Activated naive CD4-positive, alpha-beta T cell treated with anti-CD3 and anti-CD28 coated beads, Interleukin-2, amount 50 U/mL, for 72 hours (primary cell): ENCODE measurements at regions not wholly inside any gene's neighbourhood (a gene's known extent, or its start where the extent isn't known, plus 50 kb on each side); places are given as distances from the start of the nearest gene placed in this dataset.
"Not testable (repeated sequence)": the region's sequence is repeated elsewhere in the genome, so short reads cannot be mapped to it uniquely, and the experiment has no call there.

ENCODE experiments used
- ATAC-seq, 2 donors: fragments of 150-1000 bp; cut with Tn5 transposase; 2 replicates each; pipeline ENCODE4 v1.10.0; 2021; ENCODE audit warnings: mild to moderate bottlenecking in 2 of 2, moderate library complexity in 2 of 2
- DNase-seq, 2 donors: peaks; one replicate each; pipeline ENCODE4 v3.0.0; 2021 to 2022; ENCODE audit warnings: low spot score in 2 of 2
- H3K27ac Mint-ChIP-seq, 2 donors: one replicate each; pipeline ENCODE4 v1.8.0; 2022; ENCODE audit warnings: mild to moderate bottlenecking in 2 of 2, mixed read lengths in 2 of 2
- H3K36me3 Mint-ChIP-seq, 2 donors: one replicate each; pipeline ENCODE4 v1.8.0; 2022; ENCODE audit warnings: mixed read lengths in 2 of 2
- H3K9me3 Mint-ChIP-seq, 2 donors: one replicate each; pipeline ENCODE4 v1.8.0; 2022; ENCODE audit warnings: mixed read lengths in 2 of 2

DNA sequence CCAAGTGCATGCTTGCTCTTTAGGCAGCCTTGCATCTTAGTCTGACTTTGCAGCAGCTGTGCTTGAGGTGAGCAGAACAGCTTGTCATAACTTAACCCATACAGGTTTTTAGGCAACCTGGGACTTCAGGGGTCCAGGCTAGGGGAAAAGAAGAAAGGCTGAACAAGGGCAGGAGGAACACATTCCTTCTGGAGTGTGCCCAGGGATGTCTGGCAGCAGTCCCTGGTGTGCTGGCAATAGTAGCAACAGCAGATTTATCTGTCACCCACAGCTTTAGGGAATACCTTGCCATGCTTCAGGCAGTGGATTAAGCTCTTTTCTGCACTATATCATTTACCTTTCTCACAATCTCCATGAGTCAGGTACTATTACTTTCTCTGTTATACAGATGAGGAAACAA lies 513.0 kb downstream of the RAB38 start:
- H3K9me3 Mint-ChIP-seq: peaks cover 0 to 5% of the 10 kb centered on the region in 2 donors
- ATAC-seq: no peak
- H3K36me3 Mint-ChIP-seq: no peaks in the 10 kb centered on the region

DNA sequence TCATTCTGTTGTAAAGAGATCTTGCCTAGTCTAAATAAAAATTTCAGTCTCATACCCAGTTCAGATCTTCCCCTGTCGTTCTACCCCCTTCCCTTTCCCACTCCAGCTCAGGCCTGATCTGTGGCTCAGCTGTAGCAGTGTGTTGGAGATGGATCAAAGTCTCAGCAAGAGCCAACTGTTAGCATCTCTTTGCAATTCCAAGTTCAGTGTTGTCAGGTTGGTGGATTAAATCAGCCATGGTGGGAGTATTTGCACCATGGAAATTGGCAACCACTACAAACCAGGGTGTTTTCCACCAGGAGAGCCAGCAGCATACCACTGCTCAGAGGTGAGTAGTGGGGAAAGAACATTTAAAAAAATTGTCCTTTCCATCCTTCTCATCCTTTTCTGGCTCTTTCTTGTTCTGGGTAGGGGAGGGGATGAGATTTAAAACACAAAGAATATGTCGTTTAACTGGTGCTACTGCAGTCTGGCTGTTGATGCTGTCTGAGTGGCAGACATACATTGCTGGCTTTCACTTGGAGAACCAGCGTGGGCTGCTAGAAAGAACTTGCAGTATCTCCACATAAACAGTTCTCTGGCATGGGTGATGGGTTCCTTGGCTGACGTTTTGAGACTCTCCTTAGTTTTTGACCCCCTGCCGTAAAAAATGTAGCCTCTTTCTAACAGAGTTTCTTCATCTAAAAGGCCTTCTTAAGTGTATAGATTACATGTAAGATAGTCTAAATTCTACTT lies 514.1 kb downstream of the RAB38 start:
- Mint-ChIP-seq H3K9me3 (peaks cover 0 to 9% of the 10 kb centered on the region in 2 donors), H3K36me3 (no peaks in the 10 kb centered on the region), H3K27ac (no peak overlapping the region)
- ATAC-seq: no peak
- no peak for DNase-seq

More for the DNA sequence above, 513.0 kb downstream of the RAB38 start:
- DNase-seq: no peak
- no peak overlapping the region for H3K27ac Mint-ChIP-seq

DNA sequence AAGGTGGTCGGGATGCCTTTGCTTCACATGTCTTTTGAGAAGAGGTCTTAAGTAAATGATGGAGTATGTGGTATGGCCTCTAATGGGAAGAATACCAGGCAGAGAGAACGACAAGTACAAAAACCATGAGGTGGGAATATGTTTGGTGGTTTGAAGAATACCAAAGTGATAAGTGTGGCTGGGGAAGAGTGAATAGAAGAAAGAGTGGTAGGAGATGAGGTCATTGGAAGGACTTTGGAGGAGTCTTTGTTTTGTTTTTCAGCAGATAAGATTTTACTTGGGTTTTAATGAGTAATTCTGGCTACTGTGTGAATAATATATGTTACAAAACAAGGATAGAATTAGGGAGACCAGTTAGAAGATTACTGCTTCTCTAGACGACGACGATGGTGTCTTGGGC lies 515.4 kb downstream of the RAB38 start:
- ATAC-seq (no peak), DNase-seq (no peak)
- H3K9me3 Mint-ChIP-seq: peaks cover 0 to 15% of the 10 kb centered on the region in 2 donors
- no peaks in the 10 kb centered on the region for H3K36me3 Mint-ChIP-seq
- no peak overlapping the region for H3K27ac Mint-ChIP-seq

DNA sequence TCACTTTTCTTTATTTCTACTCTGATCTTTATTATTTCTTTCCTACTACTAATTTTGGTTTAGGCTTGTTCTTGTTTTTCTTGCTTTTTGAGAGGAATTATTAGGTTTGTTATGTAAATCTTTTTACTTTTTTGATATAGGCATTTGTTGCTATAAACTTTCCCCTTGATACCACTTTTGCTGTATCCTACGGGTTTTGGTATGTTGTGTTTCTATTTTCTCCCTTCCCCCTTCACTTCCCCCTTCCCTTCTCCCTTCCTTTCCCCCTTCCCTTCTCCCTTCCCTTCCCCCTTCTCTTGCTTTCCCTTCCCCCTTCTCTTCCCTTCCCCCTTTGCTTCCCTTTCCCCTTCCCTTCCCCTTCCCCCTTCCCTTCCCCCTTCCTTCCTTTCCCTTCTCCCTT lies 529.6 kb downstream of the RAB38 start:
- Mint-ChIP-seq H3K36me3 (peaks cover 0 to 6% of the 10 kb centered on the region in 2 donors), H3K27ac (no peak overlapping the region), H3K9me3 (peaks cover 7 to 10% of the 10 kb centered on the region in 2 donors)
- no peak for ATAC-seq
- DNase-seq: no peak

DNA sequence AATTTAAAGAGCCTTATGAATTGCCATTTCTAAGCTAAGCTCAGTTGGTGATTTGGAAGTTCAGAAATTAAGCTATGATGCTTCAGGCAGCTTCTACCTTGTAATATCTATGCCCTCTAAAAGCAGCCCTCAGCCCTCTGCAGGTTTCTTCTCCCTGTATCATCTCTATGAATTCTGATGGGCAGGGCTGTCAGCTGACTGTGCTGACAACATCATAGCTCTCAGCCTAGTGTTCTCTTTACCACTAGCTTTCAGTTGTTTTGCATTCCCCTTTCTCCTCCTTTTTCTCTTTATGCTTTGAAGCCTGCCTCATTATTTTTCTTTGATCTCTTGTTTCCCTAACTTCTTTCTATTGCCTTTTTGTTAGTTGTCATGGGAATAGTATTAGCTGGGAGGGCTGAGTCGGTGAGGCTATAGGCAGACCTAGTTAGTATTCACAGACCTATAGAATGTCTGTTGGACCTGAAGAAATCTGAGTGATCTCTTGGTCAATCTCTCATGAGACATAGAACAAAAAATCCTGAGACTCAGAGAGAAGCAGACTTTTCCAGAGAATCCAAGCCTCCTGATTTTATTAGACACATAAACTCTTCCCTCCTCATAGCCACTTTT lies 535.4 kb downstream of the RAB38 start:
- H3K9me3 Mint-ChIP-seq: peaks cover 10 to 13% of the 10 kb centered on the region in 2 donors

DNA sequence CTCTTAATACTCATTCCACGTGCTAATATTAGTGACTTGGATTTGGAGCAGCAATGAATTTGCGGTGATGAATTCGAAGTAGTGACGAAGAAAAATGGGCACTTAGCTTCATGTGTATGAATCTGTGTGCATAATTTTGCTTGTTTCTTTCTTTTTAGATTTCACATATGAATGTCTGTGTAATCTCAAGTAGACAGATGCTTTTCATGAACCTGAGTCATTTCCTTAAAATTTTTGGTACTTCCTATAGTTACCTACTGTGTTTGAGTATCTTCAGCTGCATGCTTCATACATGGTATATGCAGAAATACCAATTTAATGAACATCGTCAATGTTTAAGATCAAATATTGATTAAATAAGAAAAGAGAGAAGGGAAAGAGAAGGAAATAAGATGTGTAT lies 540.2 kb downstream of the RAB38 start:
- no peaks in the 10 kb centered on the region for H3K36me3 Mint-ChIP-seq
- DNase-seq (no peak), ATAC-seq (no peak)
- H3K9me3 Mint-ChIP-seq: peaks cover 13 to 16% of the 10 kb centered on the region in 2 donors
- H3K27ac Mint-ChIP-seq: no peak overlapping the region

More for the DNA sequence above, 535.4 kb downstream of the RAB38 start:
- DNase-seq: no peak
- no peaks in the 10 kb centered on the region for H3K36me3 Mint-ChIP-seq
- ATAC-seq: no peak
- H3K27ac Mint-ChIP-seq: no peak overlapping the region

DNA sequence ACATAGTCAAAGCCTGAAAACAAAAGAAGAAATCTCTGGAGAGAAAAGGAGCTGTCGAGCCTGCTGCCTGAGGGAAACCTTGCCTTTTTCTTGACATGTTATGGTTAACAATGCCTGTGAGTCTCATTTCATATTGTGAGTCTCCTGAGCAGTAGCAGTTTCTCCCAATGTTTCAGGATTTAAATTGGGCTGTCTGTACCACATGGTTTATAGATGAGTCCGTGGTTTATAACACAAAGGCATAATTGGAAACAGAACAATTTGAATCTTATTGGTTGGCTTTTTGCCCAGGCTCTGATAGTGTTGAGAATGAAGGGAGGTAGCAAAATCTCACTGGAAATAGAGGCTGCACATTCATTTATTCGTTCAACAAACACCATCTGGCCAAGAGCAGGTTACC lies 540.9 kb downstream of the RAB38 start:
- Mint-ChIP-seq H3K27ac (no peak overlapping the region), H3K36me3 (no peaks in the 10 kb centered on the region), H3K9me3 (peaks cover 13 to 14% of the 10 kb centered on the region in 2 donors)
- DNase-seq: no peak
- no peak for ATAC-seq

DNA sequence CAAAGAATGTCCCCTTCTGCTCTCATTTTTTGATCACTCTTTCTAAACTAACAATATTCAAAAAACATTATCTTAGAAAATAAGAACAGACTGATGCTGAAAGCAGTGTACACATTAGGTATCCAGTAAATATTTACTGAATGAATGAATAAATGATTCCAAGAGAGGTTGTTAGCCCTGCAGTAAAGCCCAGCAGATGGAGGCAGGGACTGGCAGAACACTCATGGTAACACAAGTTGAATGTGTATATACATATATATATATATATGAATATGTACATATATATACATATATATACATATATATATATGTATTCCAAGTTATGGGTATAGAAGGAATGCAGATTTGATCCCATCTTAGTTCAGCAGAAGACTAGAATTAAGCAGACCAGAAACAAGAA lies 546.3 kb downstream of the RAB38 start:
- H3K27ac Mint-ChIP-seq: no peak overlapping the region
- ATAC-seq: no peak
- no peak for DNase-seq
- H3K36me3 Mint-ChIP-seq: peaks cover 0 to 6% of the 10 kb centered on the region in 2 donors
- H3K9me3 Mint-ChIP-seq: peaks cover 11 to 21% of the 10 kb centered on the region in 2 donors

DNA sequence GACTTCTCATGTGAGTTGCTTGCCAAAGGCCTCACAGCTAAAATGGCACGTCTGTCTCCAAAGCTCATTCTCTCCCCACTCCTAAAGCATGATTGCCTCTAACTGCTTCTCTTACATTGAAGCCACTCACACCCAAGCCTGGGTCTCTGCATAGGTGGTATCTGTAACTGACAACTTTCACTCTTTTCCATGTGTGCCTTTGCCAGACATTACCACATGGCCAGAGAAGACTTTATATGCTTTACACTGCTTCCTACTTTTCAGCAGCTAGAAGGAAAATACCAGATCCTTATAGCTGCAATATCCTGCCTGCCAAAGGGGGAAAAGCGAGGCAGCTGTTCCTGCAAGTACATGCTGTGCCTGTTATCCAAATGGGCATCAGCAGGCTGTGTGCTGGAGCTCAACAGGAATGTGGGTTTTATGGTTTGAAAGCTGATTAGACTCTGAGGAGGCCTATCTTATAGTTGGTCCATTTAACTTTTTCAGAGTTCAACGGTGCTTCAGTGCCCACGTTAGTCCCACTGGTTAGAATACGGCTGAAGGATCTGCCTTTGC lies 547.1 kb downstream of the RAB38 start:
- Mint-ChIP-seq H3K27ac (no peak overlapping the region), H3K36me3 (peaks cover 0 to 6% of the 10 kb centered on the region in 2 donors), H3K9me3 (peaks cover 8 to 21% of the 10 kb centered on the region in 2 donors)
- DNase-seq: no peak
- no peak for ATAC-seq

DNA sequence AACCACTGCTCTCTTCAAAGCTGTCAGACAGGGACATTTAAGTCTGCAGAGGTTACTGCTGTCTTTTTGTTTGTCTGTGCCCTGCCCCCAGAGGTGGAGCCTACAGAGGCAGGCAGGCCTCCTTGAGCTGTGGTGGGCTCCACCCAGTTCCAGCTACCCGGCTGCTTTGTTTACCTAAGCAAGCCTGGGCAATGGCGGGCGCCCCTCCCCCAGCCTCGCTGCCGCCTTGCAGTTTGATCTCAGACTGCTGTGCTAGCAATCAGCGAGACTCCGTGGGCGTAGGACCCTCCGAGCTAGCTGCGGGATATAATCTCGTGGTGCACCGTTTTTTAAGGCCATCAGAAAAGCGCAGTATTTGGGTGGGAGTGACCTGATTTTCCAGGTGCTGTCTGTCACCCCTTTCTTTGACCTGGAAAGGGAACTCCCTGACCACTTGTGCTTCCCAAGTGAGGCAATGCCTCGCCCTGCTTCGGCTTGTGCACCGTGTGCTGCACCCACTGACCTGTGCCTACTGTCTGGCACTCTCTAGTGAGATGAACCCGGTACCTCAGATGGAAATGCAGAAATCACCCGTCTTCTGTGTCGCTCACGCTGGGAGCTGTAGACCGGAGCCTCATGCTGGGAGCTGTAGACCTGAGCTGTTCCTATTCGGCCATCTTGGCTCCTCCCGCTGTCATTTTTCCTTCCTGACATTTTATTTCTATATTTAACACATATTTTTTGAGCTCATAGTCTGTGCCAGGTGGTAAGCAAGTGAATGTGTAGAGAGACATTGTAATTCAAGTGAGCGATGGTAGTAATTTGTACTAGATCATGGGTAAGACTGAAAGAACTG lies 551.5 kb downstream of the RAB38 start:
- H3K27ac Mint-ChIP-seq, ATAC-seq, H3K36me3 Mint-ChIP-seq, DNase-seq: not testable (repeated sequence)
- H3K9me3 Mint-ChIP-seq: peaks cover 8 to 20% of the 10 kb centered on the region in 2 donors

DNA sequence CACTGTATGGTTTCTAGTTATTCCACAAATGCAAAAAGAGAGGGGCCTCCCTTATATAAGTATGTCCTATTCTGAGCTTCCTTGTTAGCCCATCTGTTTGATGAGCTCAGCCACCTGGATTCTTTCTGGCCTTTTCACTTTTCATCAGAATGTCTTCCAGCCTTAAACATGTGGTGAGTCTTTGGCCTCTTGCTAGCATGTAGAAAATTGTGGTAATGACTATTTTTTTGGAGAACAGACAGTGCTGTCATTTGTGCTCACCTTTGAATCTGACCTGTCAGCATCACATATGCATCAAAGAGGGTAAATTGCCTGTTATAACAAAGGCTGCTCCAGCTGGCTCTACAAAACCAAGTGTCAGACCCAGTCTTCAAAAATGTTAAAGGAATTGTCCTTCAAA lies 558.7 kb downstream of the RAB38 start:
- H3K27ac Mint-ChIP-seq: no peak overlapping the region
- ATAC-seq: no peak
- H3K36me3 Mint-ChIP-seq: no peaks in the 10 kb centered on the region
- DNase-seq: no peak
- peaks cover 14 to 20% of the 10 kb centered on the region in 2 donors for H3K9me3 Mint-ChIP-seq

DNA sequence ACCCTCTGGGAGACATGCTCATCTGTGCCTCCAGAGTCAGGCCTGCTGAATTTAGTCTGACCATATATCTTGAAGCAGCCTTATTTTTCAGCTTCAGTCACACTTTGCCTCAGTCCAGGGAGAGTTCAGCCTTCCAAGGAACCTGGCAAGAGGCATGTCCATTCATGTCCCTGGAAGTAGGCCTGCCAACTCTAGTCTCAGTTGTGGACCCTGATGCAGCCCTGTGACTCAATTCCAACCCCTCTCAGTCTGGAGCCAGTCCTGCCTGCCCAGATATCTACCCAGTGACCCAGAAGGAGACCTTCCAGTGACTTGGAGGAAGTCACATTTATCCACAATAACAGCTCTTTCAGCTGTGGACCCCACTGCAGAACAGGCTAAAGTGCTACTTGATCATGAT lies 566.6 kb downstream of the TMEM135 start:
- ATAC-seq: no peak
- Mint-ChIP-seq H3K9me3 (peaks cover 0 to 4% of the 10 kb centered on the region in 2 donors), H3K27ac (no peak overlapping the region), H3K36me3 (no peaks in the 10 kb centered on the region)
- DNase-seq: no peak

DNA sequence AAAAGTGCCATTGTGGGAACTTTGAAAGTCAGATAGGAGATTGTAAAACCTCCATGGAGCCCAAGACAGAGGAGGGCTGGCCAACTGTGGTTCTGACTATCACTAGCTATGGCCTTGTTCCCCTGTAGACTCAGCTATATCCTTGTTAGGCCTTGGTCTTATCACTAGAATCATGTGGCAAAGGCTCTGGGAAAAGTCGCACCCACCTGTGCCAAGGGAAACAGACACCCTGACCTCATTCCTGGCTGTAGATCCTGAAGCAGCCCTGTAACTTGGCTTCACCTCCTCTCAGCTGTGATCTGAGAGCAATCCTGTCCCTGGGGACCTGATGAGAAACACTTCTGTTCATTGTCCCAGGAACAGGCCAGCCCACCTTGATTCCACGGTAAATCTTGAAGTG lies 566.2 kb downstream of the TMEM135 start:
- H3K27ac Mint-ChIP-seq: no peak overlapping the region
- ATAC-seq (no peak), DNase-seq (no peak)
- H3K9me3 Mint-ChIP-seq: peaks cover 0 to 4% of the 10 kb centered on the region in 2 donors
- no peaks in the 10 kb centered on the region for H3K36me3 Mint-ChIP-seq

DNA sequence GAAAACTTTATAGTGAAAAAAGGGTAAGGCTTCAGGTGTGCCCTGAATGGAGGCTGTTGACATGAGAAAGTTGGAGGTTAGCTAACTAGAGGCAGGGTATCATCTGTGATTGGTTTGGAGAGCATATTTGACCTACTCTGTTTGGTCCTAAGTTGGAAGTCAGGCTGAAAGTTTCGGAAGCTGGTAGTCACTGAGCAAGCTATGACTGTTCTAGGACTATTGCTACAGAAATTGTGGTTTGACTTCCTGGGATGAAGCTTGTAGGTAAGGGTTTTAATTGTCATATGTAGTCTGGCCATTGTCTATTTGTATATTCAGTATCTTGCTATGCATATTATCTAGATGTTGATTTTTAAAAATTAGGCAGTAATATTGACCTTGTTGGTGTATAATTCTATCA lies 565.0 kb downstream of the TMEM135 start:
- H3K36me3 Mint-ChIP-seq: no peaks in the 10 kb centered on the region
- no peak overlapping the region for H3K27ac Mint-ChIP-seq
- ATAC-seq: no peak
- DNase-seq: no peak
- peaks cover 0 to 4% of the 10 kb centered on the region in 2 donors for H3K9me3 Mint-ChIP-seq

DNA sequence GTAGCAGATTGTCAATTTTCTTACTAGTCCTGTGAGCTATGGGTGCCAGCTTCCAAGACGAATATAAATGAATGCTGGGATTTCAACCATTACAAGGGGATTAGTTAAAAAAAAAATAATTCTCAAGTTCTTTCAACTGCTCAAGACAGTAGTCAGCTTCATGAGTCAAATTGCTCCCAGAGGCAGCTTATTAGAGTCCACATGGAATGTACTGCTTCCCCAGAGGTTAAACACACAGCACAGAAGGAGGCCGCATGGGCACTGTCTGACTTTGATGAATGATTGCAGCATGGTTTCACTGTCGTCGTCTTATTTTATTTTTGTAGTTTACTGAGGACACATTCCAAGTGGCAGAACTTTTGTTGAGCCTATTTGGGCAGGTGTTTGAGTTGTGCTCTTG lies 563.2 kb downstream of the TMEM135 start:
- DNase-seq (no peak), ATAC-seq (no peak)
- Mint-ChIP-seq H3K27ac (no peak overlapping the region), H3K36me3 (no peaks in the 10 kb centered on the region), H3K9me3 (peaks cover 2 to 3% of the 10 kb centered on the region in 2 donors)

DNA sequence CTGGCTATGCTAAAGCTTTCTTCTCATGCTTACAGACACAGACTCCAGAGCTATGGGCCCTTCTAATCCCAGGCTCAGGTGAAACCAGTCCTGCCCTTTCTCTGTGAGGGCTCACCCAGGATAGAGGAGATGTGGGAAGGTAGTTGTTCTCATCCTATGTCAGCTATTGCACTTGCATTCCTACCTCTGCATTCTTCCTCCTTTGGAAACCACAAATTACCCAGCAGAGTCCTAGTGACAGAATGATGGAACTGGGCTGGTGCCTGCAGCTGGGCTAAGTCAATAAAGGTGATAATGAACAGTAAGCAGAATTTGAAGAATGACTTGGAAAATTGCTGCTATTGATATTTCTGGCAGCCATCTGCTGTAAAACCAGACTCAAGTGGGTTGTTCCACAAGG lies 560.0 kb downstream of the TMEM135 start:
- peaks cover 0 to 8% of the 10 kb centered on the region in 2 donors for H3K9me3 Mint-ChIP-seq
- no peak overlapping the region for H3K27ac Mint-ChIP-seq
- no peak for DNase-seq
- no peaks in the 10 kb centered on the region for H3K36me3 Mint-ChIP-seq
- ATAC-seq: no peak

DNA sequence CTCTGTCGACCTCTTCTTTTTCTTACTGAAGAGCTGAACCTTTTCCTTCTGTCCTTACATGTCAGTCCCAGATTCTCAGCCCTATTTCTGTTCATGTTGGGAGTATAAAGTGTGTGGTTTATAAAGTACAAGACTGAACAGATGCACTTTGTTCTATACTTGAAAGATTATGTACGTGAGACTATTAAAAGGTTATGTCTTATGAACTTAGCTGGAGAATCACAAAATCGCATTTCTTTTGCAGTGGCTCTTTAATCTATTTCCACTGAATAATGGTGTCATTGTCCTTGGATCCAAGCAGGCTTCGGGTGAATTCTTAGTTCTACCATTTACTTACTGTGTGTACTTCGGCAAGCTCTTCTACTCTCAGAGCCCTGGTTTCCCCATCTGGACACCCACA lies 558.4 kb downstream of the TMEM135 start:
- DNase-seq (no peak), ATAC-seq (no peak)
- H3K27ac Mint-ChIP-seq: no peak overlapping the region
- H3K9me3 Mint-ChIP-seq: peaks cover 6 to 19% of the 10 kb centered on the region in 2 donors
- H3K36me3 Mint-ChIP-seq: peaks cover 0 to 5% of the 10 kb centered on the region in 2 donors
